ENCODE measurements at regions not wholly inside any gene's neighbourhood (a gene's known extent, or its start where the extent isn't known, plus 50 kb on each side); places are given as distances from the start of the nearest gene placed in this dataset.

DNA sequence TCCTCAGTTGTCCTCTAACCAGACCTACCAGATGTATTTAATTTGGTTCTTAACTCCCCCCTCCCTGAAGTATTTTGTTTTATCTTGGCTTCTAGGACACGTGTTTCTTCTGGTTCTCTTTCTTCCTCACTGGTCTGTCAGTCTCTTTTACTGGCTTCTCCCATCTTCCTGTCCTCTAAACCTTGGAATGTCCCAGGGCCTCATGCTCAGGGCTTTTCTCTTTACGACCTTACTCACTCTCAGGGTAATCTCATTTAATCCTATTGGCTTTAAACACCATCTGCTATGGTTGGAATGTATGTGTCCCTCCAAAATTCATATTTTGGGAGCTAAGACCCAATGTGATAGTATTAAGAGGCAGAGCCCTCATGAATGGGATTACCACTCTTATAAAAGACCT, 418.2 kb upstream of the PODXL start:
- TF ChIP-seq, protein P1, sequence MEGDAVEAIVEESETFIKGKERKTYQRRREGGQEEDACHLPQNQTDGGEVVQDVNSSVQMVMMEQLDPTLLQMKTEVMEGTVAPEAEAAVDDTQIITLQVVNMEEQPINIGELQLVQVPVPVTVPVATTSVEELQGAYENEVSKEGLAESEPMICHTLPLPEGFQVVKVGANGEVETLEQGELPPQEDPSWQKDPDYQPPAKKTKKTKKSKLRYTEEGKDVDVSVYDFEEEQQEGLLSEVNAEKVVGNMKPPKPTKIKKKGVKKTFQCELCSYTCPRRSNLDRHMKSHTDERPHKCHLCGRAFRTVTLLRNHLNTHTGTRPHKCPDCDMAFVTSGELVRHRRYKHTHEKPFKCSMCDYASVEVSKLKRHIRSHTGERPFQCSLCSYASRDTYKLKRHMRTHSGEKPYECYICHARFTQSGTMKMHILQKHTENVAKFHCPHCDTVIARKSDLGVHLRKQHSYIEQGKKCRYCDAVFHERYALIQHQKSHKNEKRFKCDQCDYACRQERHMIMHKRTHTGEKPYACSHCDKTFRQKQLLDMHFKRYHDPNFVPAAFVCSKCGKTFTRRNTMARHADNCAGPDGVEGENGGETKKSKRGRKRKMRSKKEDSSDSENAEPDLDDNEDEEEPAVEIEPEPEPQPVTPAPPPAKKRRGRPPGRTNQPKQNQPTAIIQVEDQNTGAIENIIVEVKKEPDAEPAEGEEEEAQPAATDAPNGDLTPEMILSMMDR (IDR thresholded peaks at IDR 0.05; ENCODE audit: extremely low read depth, missing control alignments), result no peak
- DNase-seq (ENCODE audit: low spot score), result no peak

DNA sequence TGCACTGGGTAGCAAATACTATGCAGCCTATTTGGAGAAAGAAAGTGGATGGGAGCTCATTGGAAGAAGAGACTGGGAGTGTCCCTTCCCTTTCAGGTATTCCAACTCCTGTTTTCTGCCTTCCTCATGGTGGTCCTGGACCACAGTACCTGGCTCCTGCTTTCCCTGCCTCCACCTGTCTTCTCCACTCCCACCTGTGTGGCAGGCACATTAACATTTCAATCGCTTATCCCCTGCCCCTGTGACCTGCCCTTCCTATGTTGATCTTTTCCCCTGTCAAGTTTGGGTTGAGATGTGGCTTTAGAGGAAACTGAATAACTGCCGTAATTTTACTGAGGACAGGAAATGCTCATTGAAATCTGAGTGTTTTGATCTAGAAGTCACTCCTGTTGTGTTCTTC, 415.8 kb upstream of the PODXL start:
- DNase-seq (ENCODE audit: low spot score), result no peak
- TF ChIP-seq, protein P1 (IDR thresholded peaks at IDR 0.05; ENCODE audit: extremely low read depth, missing control alignments), result no peak

DNA sequence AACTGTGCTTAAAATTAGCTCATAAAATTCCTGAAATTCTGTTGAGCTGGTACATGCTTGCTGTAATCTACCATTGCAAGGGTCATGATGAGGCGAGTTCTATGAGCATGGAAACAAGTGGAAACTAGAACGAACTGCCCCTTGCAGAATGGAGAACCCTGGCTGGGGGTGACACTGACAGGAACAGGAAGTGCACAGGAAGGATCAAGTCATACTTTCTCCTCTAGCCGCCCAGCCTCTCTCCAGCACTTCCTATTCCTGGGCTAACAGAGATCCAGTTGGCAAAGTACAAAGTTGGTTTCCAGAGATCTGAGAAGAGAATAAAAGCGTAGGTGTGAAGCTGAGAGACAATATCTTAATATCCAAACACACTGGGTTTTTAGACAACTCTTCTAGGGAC, 414.2 kb upstream of the PODXL start:
- TF ChIP-seq, protein P1 (IDR thresholded peaks at IDR 0.05; ENCODE audit: extremely low read depth, missing control alignments), result no peak
- DNase-seq (ENCODE audit: low spot score), result no peak

DNA sequence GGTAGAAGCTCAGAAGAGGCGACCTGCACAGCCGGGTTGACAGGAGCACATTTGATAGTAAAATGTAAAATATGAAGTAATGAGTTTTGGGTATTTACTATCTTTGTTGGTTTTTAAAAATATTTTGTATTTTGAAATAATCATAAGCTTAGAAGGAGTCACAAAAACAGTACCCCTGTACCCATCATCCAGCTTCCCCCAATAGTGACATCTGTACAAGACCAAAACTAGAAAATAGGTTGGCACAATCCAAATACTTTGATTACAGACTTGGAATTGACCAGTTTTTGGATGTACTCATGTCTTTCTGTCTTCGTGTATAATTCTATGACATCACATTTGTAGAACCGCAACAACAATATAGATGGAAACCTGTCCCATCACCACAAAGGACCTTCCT, 413.1 kb upstream of the PODXL start:
- TF ChIP-seq, protein P1 (IDR thresholded peaks at IDR 0.05; ENCODE audit: extremely low read depth, missing control alignments), result no peak
- no peak for DNase-seq (ENCODE audit: low spot score)

DNA sequence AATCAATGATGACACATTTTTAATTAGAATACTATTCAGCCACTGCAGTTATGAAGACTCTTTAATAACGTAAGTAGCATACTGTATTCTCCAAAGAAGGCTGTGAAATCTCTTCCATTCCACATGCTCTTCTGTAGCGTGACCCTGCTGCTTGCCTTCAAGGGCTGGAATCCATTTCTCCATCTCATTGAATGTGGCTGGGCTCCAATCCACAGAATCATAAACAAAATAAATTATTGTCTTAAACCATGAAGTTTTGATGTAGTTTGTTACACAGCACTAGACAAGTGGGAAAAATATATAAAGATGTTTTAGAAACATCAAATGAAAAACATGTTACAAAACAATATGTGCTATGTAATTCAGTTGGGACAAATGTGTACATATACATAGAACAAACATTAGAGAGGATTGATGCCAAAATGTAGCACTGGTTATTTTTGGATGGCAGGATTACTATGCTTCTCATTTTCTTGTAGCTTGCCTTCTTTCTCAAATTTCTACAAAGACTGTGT, 410.8 kb upstream of the PODXL start:
- TF ChIP-seq, protein P1 (IDR thresholded peaks at IDR 0.05; ENCODE audit: extremely low read depth, missing control alignments), result no peak
- DNase-seq (ENCODE audit: low spot score), result no peak

DNA sequence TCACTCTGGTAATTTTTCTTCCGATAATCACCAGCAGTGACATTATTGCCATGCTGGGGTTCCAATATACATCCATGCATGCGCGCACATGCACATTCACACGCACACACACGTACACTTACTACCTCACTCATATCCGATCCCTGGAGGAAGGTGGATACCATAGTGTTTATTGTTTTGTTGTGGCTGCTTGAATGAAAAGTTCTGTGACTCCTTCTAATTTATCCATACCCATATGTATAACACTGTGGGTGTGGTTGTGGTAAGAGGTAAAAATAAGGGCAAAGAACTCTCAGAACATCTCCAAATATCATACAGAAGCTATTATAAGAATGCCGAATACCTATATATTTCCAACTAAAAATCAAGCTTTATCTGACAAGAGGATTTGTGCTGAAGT, 407.8 kb upstream of the PODXL start:
- no peak for DNase-seq (ENCODE audit: low spot score)
- TF ChIP-seq, protein P1 (IDR thresholded peaks at IDR 0.05; ENCODE audit: extremely low read depth, missing control alignments), result no peak

DNA sequence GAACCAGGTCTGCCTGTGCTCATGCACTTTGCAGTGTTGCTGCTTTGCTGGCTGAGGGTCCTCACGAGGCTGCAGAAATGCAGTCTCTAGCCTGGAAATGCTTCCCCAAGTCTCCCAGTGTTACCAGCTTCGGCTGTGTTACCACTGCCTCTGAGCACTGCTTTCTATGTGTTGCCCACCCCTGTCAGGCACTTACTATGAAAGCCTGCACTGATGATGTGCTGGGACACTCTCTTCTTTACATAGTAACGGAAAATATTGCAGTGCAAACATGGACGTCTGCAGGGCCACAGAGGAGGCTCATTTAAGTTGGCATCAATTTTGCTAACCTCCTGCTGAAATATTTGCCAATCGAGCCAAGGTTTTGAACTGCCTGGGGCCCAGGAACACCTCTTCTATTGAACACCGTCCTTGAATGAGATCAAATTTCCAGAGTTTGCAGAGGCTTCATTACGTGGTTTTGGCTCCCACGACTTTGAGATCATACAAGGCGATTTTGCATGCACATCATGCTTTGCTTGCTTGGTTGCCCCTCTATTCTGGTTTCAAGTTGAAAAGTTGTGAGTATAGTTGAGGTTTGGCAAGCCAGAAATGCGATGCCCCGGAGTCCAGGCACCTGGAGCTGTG, 404.7 kb upstream of the PODXL start:
- no peak for DNase-seq (ENCODE audit: low spot score)
- TF ChIP-seq, protein P1 (IDR thresholded peaks at IDR 0.05; ENCODE audit: extremely low read depth, missing control alignments), result no peak
